B cell (primary cell): ENCODE measurements at regions not wholly inside any gene's neighbourhood (a gene's known extent, or its start where the extent isn't known, plus 50 kb on each side); places are given as distances from the start of the nearest gene placed in this dataset.

Experiments
- ATAC-seq: fragments of 200-7000 bp; cut with Tn5 transposase; one replicate; pipeline ENCODE4 v1.10.0; 2021; ENCODE audit warnings: low read depth, mild to moderate bottlenecking, moderate number of reproducible peaks, moderate library complexity
- CTCF ChIA-PET: fragments of 350-600 bp; sonication (Branson Sonifier 250); formaldehyde crosslinking; loops from one replicate; lab custom pipeline; 2021; ENCODE audit warnings: antibody characterized with exemption, inconsistent platforms; lab: Charles Lee
- POLR2A ChIA-PET: fragments of 350-600 bp; sonication (Branson Sonifier 250); formaldehyde crosslinking; loops from one replicate; lab custom pipeline; 2021; ENCODE audit warnings: antibody characterized with exemption; lab: Charles Lee
- DNase-seq: peaks from one replicate; pipeline ENCODE4 v3.0.0; 2013
- H2AFZ ChIP-seq: 2 replicates; pipeline ENCODE4 v1.6.1; 2012; ENCODE audit warnings: mild to moderate bottlenecking, low read depth, low read length; ENCODE audit not compliant: insufficient read depth, poor library complexity, severe bottlenecking
- H3K27ac ChIP-seq, 2 donors: 1 replicate in 1 of 2; 2 replicates in 1 of 2; pipeline ENCODE4 v1.5.1; 2012 to 2013; ENCODE audit warnings: low read length in 2 of 2, mild to moderate bottlenecking in 2 of 2, moderate library complexity in 1 of 2
- H3K27me3 ChIP-seq, 4 experiments: fragments of 200-600 bp in 1 of 4; sonication (generic) in 1 of 4; replicated peaks in 1 of 4; 1 replicate in 2 of 4; 2 replicates in 2 of 4; pipeline versions ENCODE4 v1.6.1 to v1.7.0; 2013 to 2016; ENCODE audit warnings: low read length in 3 of 4, mild to moderate bottlenecking in 2 of 4, mixed read lengths in 1 of 4, moderate library complexity in 1 of 4; ENCODE audit not compliant: insufficient read depth in 4 of 4, control insufficient read depth in 3 of 4; ENCODE audit errors: control extremely low read depth in 1 of 4
- H3K36me3 ChIP-seq, 2 experiments: replicated peaks in 1 of 2; 1 replicate in 1 of 2; 2 replicates in 1 of 2; pipeline versions ENCODE4 v1.6.1 to v1.7.1; 2013; ENCODE audit warnings: low read length in 1 of 2; ENCODE audit not compliant: insufficient read depth in 2 of 2, control insufficient read depth in 1 of 2; ENCODE audit errors: control extremely low read depth in 1 of 2, extremely low read depth in 1 of 2
- H3K4me1 ChIP-seq, 2 donors: fragments of 200-600 bp in 1 of 2; sonication (generic) in 1 of 2; 1 replicate in 1 of 2; 2 replicates in 1 of 2; pipeline versions ENCODE4 v1.5.1 to v1.6.1; 2013 to 2017; ENCODE audit warnings: low read length in 2 of 2; ENCODE audit not compliant: control insufficient read depth in 2 of 2, insufficient read depth in 2 of 2
- H3K4me2 ChIP-seq: replicated peaks from 2 replicates; pipeline ENCODE3; 2012; ENCODE audit warnings: mild to moderate bottlenecking, low read depth, low read length; ENCODE audit not compliant: poor library complexity, severe bottlenecking
- H3K4me3 ChIP-seq, 5 experiments: fragments of 200-600 bp in 1 of 5; sonication (generic) in 1 of 5; 1 replicate in 3 of 5; 2 replicates in 2 of 5; pipeline versions ENCODE4 v1.5.1 to v1.7.0; 2011 to 2016; ENCODE audit warnings: low read length in 4 of 5, mild to moderate bottlenecking in 4 of 5, low read depth in 2 of 5, control low read depth in 1 of 5, moderate library complexity in 1 of 5; ENCODE audit not compliant: insufficient read depth in 1 of 5; ENCODE audit errors: control extremely low read depth in 1 of 5, extremely low read depth in 1 of 5
- H3K79me2 ChIP-seq: fragments of 200-600 bp; sonication (generic); one replicate; pipeline ENCODE4 v1.6.0; 2016; ENCODE audit warnings: low read length; ENCODE audit not compliant: control insufficient read depth, insufficient read depth
- H3K9ac ChIP-seq: fragments of 200-600 bp; sonication (generic); 2 replicates; pipeline ENCODE4 v1.6.1; 2017; ENCODE audit warnings: mild to moderate bottlenecking, low read length, moderate library complexity
- H3K9me3 ChIP-seq, 3 donors: one replicate each; pipeline versions ENCODE4 v1.6.1 to v1.7.1; 2013; ENCODE audit warnings: low read length in 2 of 3; ENCODE audit not compliant: control insufficient read depth in 2 of 3, insufficient read depth in 1 of 3; ENCODE audit errors: control extremely low read depth in 1 of 3
- H4K20me1 ChIP-seq: 2 replicates; pipeline ENCODE4 v1.6.0; 2012; ENCODE audit warnings: mild to moderate bottlenecking, low read length; ENCODE audit not compliant: insufficient read depth, control insufficient read depth, poor library complexity, severe bottlenecking
- H3K27ac Mint-ChIP-seq: one replicate; pipeline ENCODE4 v1.8.0; 2021; ENCODE audit warnings: mixed read lengths
- H3K27me3 Mint-ChIP-seq: one replicate; pipeline ENCODE4 v1.8.0; 2021; ENCODE audit warnings: mixed read lengths
- H3K4me1 Mint-ChIP-seq: one replicate; pipeline ENCODE4 v1.8.0; 2021; ENCODE audit warnings: mixed read lengths
- H3K4me3 Mint-ChIP-seq: one replicate; pipeline ENCODE4 v1.8.0; 2021; ENCODE audit warnings: mixed read lengths
- H3K9me3 Mint-ChIP-seq: one replicate; pipeline ENCODE4 v1.8.0; 2022; ENCODE audit warnings: mixed read lengths; ENCODE audit not compliant: insufficient read depth
- EZH2 ChIP-seq: IDR thresholded peaks from 2 replicates; pipeline ENCODE4 v1.6.1; 2012; ENCODE audit warnings: borderline replicate concordance, low read depth, mild to moderate bottlenecking, moderate library complexity, low read length; ENCODE audit not compliant: insufficient read depth, poor library complexity, severe bottlenecking
- WGBS: methylation state at CpG from one replicate; pipeline ENCODE4 v1.1.5; 2013; ENCODE audit warnings: missing lambda C conversion rate; ENCODE audit not compliant: insufficient coverage; 5-methylcytosine and 5-hydroxymethylcytosine counted together
- intact Hi-C: fragments of 100-400 bp; cut with micrococcal nuclease; formaldehyde crosslinking; loops from one replicate; pipeline ENCODE4 v1.10.0; 2022
- TF ChIP-seq, protein P1 (sequence below): fragments of 200-600 bp; IDR thresholded peaks from one replicate; pipeline ENCODE4 v1.8.0; 2022; ENCODE audit warnings: antibody characterized with exemption, mild to moderate bottlenecking

DNA sequence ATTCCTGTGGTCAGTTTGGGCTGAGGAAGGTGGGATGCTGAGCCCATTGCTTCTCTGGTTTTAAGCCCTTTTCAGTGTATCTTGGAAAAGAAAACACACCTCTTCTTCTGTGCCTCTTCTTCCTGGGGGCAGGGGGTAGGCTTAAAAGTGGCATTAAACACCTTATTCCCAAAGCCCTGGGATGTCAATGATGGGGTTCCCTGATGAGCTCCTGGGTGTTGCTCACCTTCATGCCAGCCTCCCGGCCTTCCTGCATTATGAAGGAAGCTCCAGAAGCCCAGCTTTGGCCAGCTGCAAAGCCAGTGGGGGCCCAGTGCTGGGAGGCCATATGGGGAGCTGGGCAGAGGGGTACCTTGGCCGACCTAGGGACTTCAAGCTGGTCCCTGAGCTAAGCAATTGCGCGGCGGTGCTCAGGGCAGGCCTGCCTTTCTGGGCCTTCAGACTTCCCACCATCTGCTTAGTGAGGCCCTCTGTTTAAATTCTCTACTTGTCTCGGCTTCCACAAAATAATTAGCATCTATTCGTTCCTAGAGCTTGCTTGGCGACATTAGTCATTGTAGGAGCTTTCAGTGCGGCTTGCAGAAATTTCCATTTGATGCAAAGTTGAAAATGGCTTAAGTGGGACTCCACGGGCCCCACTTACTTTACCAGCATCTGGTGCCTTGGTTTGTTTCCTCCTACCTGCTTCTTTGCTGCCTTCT, 121.7 kb upstream of the NLRP1 start:
- Histone ChIP-seq H3K4me1 (no peaks in the 10 kb centered on the region), H3K27ac (no peak overlapping the region), H3K9me3 (peaks cover 0 to 9% (median 8%) of the 10 kb centered on the region in 3 donors), H3K9ac (no peak overlapping the region), H2AFZ (no peak overlapping the region), H3K4me2 (no peak overlapping the region), H3K36me3 (no peaks in the 10 kb centered on the region), H4K20me1 (no peaks in the 10 kb centered on the region), H3K79me2 (no peaks in the 10 kb centered on the region), H3K4me3 (no peak overlapping the region), H3K27me3 (peaks cover 0 to 11% (median 0%) of the 10 kb centered on the region in 4 experiments)
- no peak for ATAC-seq
- H3K27ac Mint-ChIP-seq, result no peak overlapping the region
- TF ChIP-seq, protein P1, sequence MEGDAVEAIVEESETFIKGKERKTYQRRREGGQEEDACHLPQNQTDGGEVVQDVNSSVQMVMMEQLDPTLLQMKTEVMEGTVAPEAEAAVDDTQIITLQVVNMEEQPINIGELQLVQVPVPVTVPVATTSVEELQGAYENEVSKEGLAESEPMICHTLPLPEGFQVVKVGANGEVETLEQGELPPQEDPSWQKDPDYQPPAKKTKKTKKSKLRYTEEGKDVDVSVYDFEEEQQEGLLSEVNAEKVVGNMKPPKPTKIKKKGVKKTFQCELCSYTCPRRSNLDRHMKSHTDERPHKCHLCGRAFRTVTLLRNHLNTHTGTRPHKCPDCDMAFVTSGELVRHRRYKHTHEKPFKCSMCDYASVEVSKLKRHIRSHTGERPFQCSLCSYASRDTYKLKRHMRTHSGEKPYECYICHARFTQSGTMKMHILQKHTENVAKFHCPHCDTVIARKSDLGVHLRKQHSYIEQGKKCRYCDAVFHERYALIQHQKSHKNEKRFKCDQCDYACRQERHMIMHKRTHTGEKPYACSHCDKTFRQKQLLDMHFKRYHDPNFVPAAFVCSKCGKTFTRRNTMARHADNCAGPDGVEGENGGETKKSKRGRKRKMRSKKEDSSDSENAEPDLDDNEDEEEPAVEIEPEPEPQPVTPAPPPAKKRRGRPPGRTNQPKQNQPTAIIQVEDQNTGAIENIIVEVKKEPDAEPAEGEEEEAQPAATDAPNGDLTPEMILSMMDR, result no peak
- no peak for TF ChIP-seq EZH2
- intact Hi-C loops, result loop anchor here (5.0 kb wide), 1 partner anchor 731 kb away; the partner anchor contains the start of gene AIPL1
- no peak for DNase-seq
- H3K4me1 Mint-ChIP-seq, result no peaks in the 10 kb centered on the region
- no peak overlapping the region for H3K4me3 Mint-ChIP-seq
- ChIA-PET POLR2A (no interaction called here), CTCF (interaction anchor here (0.8 to 3.7 kb wide), 9 partner anchors 8 to 730 kb away, joined by 3 to 38 read pairs (median 7); partner anchors contain the start of gene NLRP1)
- 90% methylated on average over 7 of the region's 10 CpGs for WGBS
- peaks cover 29% of the 10 kb centered on the region for H3K27me3 Mint-ChIP-seq
- H3K9me3 Mint-ChIP-seq, result peaks cover 5% of the 10 kb centered on the region

GRCh38 chr17:5706577-5707210, 122.4 kb upstream of the NLRP1 start:
- Histone ChIP-seq H3K27ac (no peak overlapping the region), H2AFZ (no peak overlapping the region), H3K79me2 (no peaks in the 10 kb centered on the region), H3K9ac (no peak overlapping the region), H4K20me1 (no peaks in the 10 kb centered on the region), H3K27me3 (peaks cover 0 to 16% (median 0%) of the 10 kb centered on the region in 4 experiments), H3K4me3 (no peak overlapping the region), H3K4me2 (no peak overlapping the region), H3K36me3 (no peaks in the 10 kb centered on the region), H3K4me1 (no peaks in the 10 kb centered on the region), H3K9me3 (peaks cover 0 to 9% (median 8%) of the 10 kb centered on the region in 3 donors)
- 34% methylated on average over 5 of the region's 8 CpGs for WGBS
- DNase-seq (peak; percentile 66), ATAC-seq (peak; percentile 41)
- peaks cover 29% of the 10 kb centered on the region for H3K27me3 Mint-ChIP-seq
- CTCF ChIA-PET, result interaction anchor here (0.8 to 3.7 kb wide), 9 partner anchors 8 to 729 kb away, joined by 3 to 38 read pairs (median 7); partner anchors contain the start of gene NLRP1
- no peak for TF ChIP-seq EZH2
- TF ChIP-seq, protein P1, result peak; percentile 70
- intact Hi-C loops, result loop anchor here (5.0 kb wide), 1 partner anchor 731 kb away; the partner anchor contains the start of gene AIPL1
- peaks cover 5% of the 10 kb centered on the region for H3K9me3 Mint-ChIP-seq
- H3K4me1 Mint-ChIP-seq, result no peaks in the 10 kb centered on the region
- no peak overlapping the region for H3K27ac Mint-ChIP-seq
- H3K4me3 Mint-ChIP-seq, result no peak overlapping the region
- POLR2A ChIA-PET, result no interaction called here
